Amniotic stem cell (primary cell): ENCODE measurements at regions not wholly inside any gene's neighbourhood (a gene's known extent, or its start where the extent isn't known, plus 50 kb on each side); places are given as distances from the start of the nearest gene placed in this dataset.
"Not testable (repeated sequence)": the region's sequence is repeated elsewhere in the genome, so short reads cannot be mapped to it uniquely, and the experiment has no call there.

Experiments
- DNase-seq: peaks from one replicate; lab custom pipeline; 2025; lab: John Stamatoyannopoulos, UW

GRCh38 chr20:40931410-40932044 is 97.1 kb upstream of the TOP1 start:
- DNase-seq: no peak

GRCh38 chr20:40932436-40932835 is 96.2 kb upstream of the TOP1 start:
- DNase-seq: no peak

- no peak for DNase-seq
These were observed 94.9 kb upstream of the TOP1 start for GRCh38 chr20:40933758-40934157.

- DNase-seq: no peak
These were observed 90.6 kb upstream of the TOP1 start for GRCh38 chr20:40938020-40938419.

GRCh38 chr20:40939667-40940066 is 89.0 kb upstream of the TOP1 start:
- no peak for DNase-seq

- DNase-seq: no peak
These were observed 87.5 kb upstream of the TOP1 start for GRCh38 chr20:40941133-40941610.

GRCh38 chr20:40942006-40942405 is 86.6 kb upstream of the TOP1 start:
- no peak for DNase-seq

DNA sequence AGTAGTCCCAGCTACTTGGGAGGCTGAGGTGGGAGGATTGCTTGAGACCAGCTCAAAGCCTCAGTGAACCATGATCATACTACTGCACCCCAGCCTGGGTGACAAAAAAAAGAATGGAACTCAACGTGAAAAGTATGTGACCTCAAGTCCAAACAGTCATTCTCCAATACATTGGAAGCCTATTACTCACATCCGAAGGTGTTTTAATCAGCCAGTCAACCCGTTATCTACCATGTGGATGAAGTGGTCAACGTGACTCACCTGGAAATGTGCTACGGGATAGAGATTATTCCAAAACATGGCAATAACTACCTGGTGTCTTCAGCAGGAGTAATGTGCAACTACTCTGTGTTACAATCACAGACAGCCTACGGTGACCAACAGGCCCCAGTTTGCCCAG is 85.8 kb upstream of the TOP1 start:
- no peak for DNase-seq

GRCh38 chr20:40943591-40943990 is 85.0 kb upstream of the TOP1 start:
- DNase-seq: no peak

DNA sequence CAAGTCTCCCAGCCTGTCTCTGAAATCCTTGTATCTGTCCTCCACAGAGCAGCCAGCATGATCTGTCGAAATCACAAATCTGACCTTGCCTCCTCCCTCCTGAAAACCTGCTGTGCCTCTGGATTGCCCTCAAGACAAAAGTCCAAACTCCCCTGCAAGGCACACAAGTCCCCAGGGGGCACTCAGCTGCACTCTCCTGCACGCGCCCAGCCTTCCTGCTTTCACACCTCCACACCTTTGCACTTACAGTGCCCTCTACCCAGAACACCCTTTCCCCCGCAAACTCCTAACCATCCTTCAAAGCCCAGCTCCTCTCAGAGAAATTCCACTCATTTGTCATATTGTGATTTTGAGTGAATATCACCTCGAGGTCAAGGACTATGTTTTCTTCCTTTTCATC is 83.4 kb upstream of the TOP1 start:
- no peak for DNase-seq

DNA sequence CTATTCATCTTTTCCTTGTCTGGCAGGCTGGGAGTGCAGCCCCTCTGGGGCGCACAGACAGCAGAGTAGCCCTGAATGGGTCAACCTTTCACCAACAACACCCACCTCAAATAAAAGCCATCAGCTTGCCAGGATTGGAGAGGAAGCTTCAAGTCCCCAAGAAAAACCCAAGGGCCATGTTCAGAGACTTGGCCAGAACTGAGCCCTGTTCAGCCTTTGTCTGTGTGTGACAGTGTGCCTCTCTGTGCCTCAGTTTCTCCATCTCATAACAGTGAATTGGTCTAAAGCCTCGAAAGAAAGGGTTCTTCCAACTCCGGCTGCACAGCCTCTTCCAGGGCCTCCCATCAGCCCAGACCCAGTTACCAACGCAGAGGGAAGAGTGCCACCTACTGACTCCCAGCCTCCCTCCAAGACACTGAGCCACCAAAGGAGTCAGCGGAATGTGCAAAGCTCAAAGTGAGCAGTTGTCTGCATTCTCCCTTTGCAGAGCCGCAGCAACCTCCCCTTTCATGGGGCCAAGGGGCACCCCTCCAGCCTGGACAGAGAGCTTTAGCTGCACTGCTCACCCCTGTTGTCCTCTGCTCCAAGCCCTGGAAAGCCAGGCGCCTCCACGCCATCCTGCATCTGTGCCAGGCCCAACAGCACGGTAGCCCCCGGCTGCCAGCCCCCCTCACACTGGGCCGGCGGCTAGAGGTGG is 82.7 kb upstream of the TOP1 start:
- no peak for DNase-seq

DNA sequence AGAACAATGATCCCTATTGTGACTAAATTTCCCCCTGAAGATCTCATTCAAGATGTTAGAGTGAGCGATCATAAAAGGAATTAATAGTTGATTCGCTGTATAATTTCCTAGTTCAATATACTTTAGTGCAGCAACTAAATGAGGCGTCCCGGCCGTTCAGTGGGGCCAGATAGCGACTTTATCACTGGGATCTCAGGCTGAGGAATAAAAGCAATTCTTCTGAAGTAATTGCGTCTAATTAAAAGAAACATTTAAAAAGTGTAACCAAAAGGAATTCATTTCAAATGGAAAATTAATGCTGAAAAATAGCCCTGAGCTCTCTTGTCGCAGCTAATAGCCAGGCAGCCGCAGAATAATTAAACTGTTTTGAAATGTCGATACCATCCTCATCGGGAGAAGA is 82.2 kb upstream of the TOP1 start:
- no peak for DNase-seq

- no peak for DNase-seq
These were observed 80.0 kb upstream of the TOP1 start for GRCh38 chr20:40948465-40949267.

GRCh38 chr20:40949346-40949745 is 79.3 kb upstream of the TOP1 start:
- DNase-seq: no peak

GRCh38 chr20:40952136-40952535 is 76.5 kb upstream of the TOP1 start:
- DNase-seq: no peak

DNA sequence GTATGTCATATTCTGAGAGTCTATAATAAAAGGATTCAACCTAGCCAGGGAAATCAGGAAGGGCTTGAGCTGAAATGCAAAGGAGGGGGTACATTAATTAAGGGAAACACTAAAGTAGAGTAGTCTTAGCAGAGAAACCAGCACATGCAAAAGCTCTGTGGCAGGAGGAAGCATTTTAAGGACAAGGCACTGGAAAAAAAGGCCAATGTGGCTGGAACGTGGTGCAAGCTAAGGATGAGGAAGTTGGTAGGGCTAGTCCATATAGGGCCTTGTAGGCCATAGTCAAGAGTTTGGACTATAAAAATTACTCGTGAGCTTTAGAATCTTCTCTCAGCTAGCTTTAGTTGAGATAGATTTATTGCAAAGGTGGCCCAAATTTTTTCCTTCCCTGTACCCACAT is 75.2 kb upstream of the TOP1 start:
- no peak for DNase-seq

DNA sequence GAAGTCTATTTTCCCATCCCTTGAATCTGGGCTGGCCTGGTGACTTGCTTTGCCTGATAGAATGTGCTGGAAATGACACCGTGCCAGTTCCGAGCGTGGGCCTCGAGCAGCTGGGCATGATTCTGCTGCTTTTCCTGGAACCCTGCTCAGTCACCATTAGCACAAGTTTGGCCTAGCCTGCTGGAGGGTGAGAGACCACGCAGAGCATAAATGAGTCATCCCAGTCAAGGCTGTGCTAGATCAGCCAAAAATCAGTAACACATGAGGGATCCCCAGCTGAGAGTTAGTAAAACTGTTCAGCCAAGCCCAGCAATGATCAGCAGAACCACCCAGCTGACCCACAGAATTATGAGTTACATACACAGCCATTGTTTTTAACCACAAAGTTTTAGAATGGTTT is 74.8 kb upstream of the TOP1 start:
- DNase-seq: no peak

- DNase-seq: no peak
These were observed 74.0 kb upstream of the TOP1 start for GRCh38 chr20:40954521-40955165.

DNA sequence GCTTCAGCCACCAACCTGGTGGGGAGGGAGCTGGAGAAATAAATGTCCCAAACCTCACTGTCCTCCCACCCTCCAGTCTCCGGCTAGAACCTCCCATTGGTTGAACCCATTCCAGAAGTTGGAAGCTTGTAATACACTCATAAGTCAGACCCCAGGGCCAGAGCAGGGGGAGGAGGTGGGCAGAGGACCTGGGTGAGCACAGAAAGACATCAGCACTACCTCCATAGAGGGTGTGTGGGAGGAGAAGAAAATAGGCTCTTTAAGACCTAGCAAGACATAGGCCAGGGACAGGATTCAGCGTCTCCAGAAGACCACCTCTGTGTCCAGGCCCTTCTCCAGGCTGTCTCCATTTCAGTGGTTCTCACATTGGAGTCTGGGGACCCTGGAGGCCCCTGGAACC is 73.3 kb upstream of the TOP1 start:
- DNase-seq: no peak

DNA sequence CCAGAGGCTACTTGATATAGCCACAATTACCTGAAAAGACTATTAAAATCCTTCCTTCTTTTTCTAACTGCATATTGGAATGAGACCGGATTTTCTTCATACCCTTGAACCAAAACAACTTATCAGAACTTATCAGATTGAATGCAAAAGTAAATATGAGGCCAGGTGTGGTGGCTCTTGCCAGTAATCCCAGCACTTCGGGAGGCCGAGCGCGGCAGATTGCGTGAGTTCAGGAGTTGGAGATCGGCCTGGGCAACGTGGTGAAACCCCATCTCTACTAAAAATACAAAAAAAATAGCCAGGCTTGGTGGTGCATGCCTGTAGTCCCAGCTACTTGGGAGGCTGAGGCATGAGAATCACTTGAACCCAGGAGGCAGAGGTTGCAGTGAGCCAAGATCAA is 72.8 kb upstream of the TOP1 start:
- not testable (repeated sequence) for DNase-seq

DNA sequence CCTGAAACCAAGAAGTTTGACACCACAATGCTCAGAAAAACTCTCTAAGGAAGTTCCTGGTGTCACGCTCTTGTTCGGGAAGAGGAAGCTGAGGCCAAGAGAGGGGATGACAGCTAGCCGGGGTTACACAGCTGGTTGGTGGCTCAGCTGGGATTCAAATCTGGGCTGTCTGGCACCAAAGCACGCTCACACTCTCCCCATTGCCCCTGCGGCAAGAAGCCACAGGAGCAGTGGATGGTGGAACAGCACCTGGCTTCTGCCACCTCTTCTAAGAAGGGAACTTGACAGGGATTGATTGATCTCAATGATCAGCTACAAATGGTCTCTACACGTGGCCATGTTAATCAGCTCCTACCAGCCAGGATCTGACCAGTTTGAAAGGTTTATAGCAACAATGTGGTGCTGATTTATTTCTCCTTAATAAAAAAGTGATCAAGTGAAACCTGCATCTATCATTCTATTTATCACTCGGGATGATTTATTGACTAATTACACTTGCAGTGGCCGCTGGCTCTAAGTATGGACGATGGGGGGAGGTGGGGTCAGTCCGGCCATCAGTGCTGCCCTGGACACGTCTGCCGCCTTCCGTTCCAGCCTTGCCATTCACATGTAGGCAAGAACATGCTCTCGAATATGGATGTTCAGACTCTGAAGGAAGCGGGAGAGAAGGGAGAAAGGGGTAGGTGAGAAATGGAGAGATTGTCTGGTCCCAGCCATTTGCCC is 71.9 kb upstream of the TOP1 start:
- no peak for DNase-seq

DNA sequence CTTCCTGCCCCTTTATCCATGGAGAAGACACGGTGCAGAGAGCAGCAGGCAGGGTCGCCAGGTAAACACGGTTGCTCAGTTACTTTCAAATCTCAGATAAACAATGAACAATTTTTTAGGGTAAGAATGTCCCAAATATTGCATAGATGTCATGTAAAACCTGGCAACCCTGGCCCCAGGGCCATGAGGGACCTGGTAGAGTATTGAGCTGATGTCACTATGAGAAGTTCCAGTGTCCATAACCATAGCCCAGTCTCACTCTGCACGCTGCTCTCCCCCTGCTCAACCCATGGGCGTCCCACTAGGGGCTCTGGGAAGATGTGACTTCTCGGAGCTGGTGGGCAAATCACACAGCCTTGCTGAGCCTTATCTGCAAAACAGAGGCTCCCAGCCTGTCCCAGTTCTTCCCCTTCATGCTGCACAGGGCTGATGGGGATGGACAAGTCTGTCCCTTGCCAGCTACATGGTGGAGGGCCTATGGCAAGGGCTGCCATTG is 71.3 kb upstream of the TOP1 start:
- no peak for DNase-seq
